IMR-90 (cell line): ENCODE measurements at regions not wholly inside any gene's neighbourhood (a gene's known extent, or its start where the extent isn't known, plus 50 kb on each side); places are given as distances from the start of the nearest gene placed in this dataset.

Experiments
- ATAC-seq: fragments of 200-7000 bp; cut with Tn5 transposase; 2 replicates; pipeline ENCODE4 v1.9.1; 2020; ENCODE audit warnings: low read depth, mild to moderate bottlenecking, moderate library complexity
- BruUV-seq: library from RNA; stranded (reverse); fragments of 400-500 nt; replicated peaks from 2 replicates; lab custom pipeline; 2021; lab: Mats Ljungman, UMichigan
- CTCF ChIA-PET: fragments of 300-600 bp; formaldehyde crosslinking; extraction: SDS; loops from one replicate; lab custom pipeline; 2021; ENCODE audit warnings: antibody characterized with exemption; lab: Yijun Ruan, JAX
- POLR2A ChIA-PET: fragments of 300-600 bp; sonication (Branson Sonifier 250); formaldehyde crosslinking; loops from one replicate; lab custom pipeline; 2022; ENCODE audit warnings: antibody characterized with exemption; ENCODE audit not compliant: unreplicated experiment; lab: Charles Lee
- DNase-seq: peaks from one replicate; pipeline ENCODE4 v3.0.0; 2013
- H2AFZ ChIP-seq: replicated peaks from 2 replicates; pipeline ENCODE3; 2013; ENCODE audit warnings: low read length, mild to moderate bottlenecking; ENCODE audit not compliant: poor library complexity
- H2AK5ac ChIP-seq: 2 replicates; pipeline ENCODE4 v1.6.1; 2013; ENCODE audit warnings: low read depth, low read length, inconsistent platforms
- H2AK9ac ChIP-seq: replicated peaks from 2 replicates; pipeline ENCODE3; 2013; ENCODE audit warnings: mild to moderate bottlenecking, low read depth, low read length, moderate library complexity; ENCODE audit not compliant: poor library complexity
- H2BK120ac ChIP-seq: 2 replicates; pipeline ENCODE4 v1.6.1; 2013; ENCODE audit warnings: low read depth, low read length, inconsistent platforms
- H2BK15ac ChIP-seq: 3 replicates; pipeline ENCODE4 v1.6.1; 2013; ENCODE audit warnings: low read depth, low read length, inconsistent platforms
- H2BK20ac ChIP-seq: 2 replicates; pipeline ENCODE4 v1.6.1; 2013; ENCODE audit warnings: low read depth, mild to moderate bottlenecking, inconsistent platforms, low read length, moderate library complexity
- H2BK5ac ChIP-seq: 2 replicates; pipeline ENCODE4 v1.6.1; 2013; ENCODE audit warnings: mild to moderate bottlenecking, low read depth, low read length, inconsistent platforms; ENCODE audit not compliant: poor library complexity, severe bottlenecking
- H3K14ac ChIP-seq: replicated peaks from 2 replicates; pipeline ENCODE4 v1.6.1; 2013; ENCODE audit warnings: low read depth, low read length, inconsistent platforms
- H3K18ac ChIP-seq: 2 replicates; pipeline ENCODE4 v1.6.1; 2013; ENCODE audit warnings: low read depth, low read length, control low read depth
- H3K23ac ChIP-seq: 2 replicates; pipeline ENCODE4 v1.6.1; 2013; ENCODE audit warnings: low read depth, low read length, inconsistent platforms
- H3K27ac ChIP-seq: 2 replicates; pipeline ENCODE4 v1.5.1; 2013; ENCODE audit warnings: mild to moderate bottlenecking, control low read depth, low read length; ENCODE audit not compliant: insufficient read depth
- H3K27me3 ChIP-seq: 2 replicates; pipeline ENCODE4 v1.6.1; 2013; ENCODE audit warnings: low read length; ENCODE audit not compliant: control insufficient read depth, insufficient read depth
- H3K36me3 ChIP-seq: 2 replicates; pipeline ENCODE4 v1.6.1; 2013; ENCODE audit warnings: low read length, mixed read lengths; ENCODE audit not compliant: control insufficient read depth, insufficient read depth
- H3K4ac ChIP-seq: 2 replicates; pipeline ENCODE4 v1.6.1; 2013; ENCODE audit warnings: low read depth, low read length, inconsistent platforms
- H3K4me1 ChIP-seq: 2 replicates; pipeline ENCODE4 v1.6.1; 2013; ENCODE audit warnings: low read length, mixed read lengths; ENCODE audit not compliant: control insufficient read depth, insufficient read depth
- H3K4me2 ChIP-seq: 2 replicates; pipeline ENCODE4 v1.6.1; 2013; ENCODE audit warnings: low read depth, mild to moderate bottlenecking, control low read depth, low read length, moderate library complexity
- H3K4me3 ChIP-seq: 2 replicates; pipeline ENCODE4 v1.5.1; 2013; ENCODE audit warnings: low read depth, mild to moderate bottlenecking, control low read depth, low read length, moderate library complexity; ENCODE audit not compliant: insufficient read depth
- H3K56ac ChIP-seq: 2 replicates; pipeline ENCODE4 v1.6.1; 2013; ENCODE audit warnings: low read length, inconsistent platforms; ENCODE audit not compliant: insufficient read depth; ENCODE audit errors: extremely low read depth
- H3K79me1 ChIP-seq, 2 experiments: 2 replicates each; pipeline ENCODE4 v1.6.1; 2013; ENCODE audit warnings: low read length in 2 of 2, inconsistent platforms in 1 of 2, low read depth in 1 of 2
- H3K9ac ChIP-seq: 2 replicates; pipeline ENCODE4 v1.6.1; 2013; ENCODE audit warnings: low read depth, low read length, control low read depth
- H3K9me1 ChIP-seq: 2 replicates; pipeline ENCODE4 v1.6.1; 2013; ENCODE audit warnings: low read length, inconsistent platforms; ENCODE audit not compliant: insufficient read depth
- H3K9me3 ChIP-seq: 2 replicates; pipeline ENCODE4 v1.6.1; 2013; ENCODE audit warnings: low read length; ENCODE audit not compliant: control insufficient read depth, insufficient read depth
- H4K20me1 ChIP-seq: 2 replicates; pipeline ENCODE4 v1.6.1; 2013; ENCODE audit warnings: low read length, inconsistent platforms; ENCODE audit not compliant: insufficient read depth
- H4K5ac ChIP-seq: 2 replicates; pipeline ENCODE4 v1.6.1; 2013; ENCODE audit warnings: mild to moderate bottlenecking, low read depth, low read length, control low read depth
- H4K8ac ChIP-seq, 2 experiments: 2 replicates each; pipeline ENCODE4 v1.6.1; 2013; ENCODE audit warnings: low read depth in 2 of 2, low read length in 2 of 2, control low read depth in 1 of 2, inconsistent platforms in 1 of 2
- H4K91ac ChIP-seq: 2 replicates; pipeline ENCODE4 v1.6.1; 2013; ENCODE audit warnings: low read depth, low read length, inconsistent platforms; ENCODE audit not compliant: insufficient read depth
- CHD1 ChIP-seq: IDR thresholded peaks from 2 replicates; pipeline ENCODE4 v1.6.1; 2012; ENCODE audit warnings: low read depth, low read length, improper control_type of control experiment
- CTCF ChIP-seq: conservative IDR thresholded peaks from 2 replicates; pipeline ENCODE4 v1.5.1; 2012; ENCODE audit warnings: mild to moderate bottlenecking, low read depth, low read length, improper control_type of control experiment
- MXI1 ChIP-seq: IDR thresholded peaks from 2 replicates; pipeline ENCODE4 v1.6.1; 2012; ENCODE audit warnings: low read depth, mild to moderate bottlenecking, low read length, moderate library complexity, borderline replicate concordance
- POLR2A ChIP-seq: IDR thresholded peaks from 2 replicates; pipeline ENCODE4 v1.6.1; 2012; ENCODE audit warnings: mild to moderate bottlenecking, low read depth, low read length
- RAD21 ChIP-seq: IDR thresholded peaks from 2 replicates; pipeline ENCODE4 v1.6.1; 2012; ENCODE audit warnings: low read length, improper control_type of control experiment
- RCOR1 ChIP-seq: IDR thresholded peaks from 2 replicates; pipeline ENCODE4 v1.6.1; 2012; ENCODE audit warnings: mild to moderate bottlenecking, low read length, improper control_type of control experiment; ENCODE audit not compliant: insufficient replicate concordance
- RFX5 ChIP-seq: IDR thresholded peaks from 2 replicates; pipeline ENCODE4 v1.8.0; 2012; ENCODE audit warnings: low read depth, mild to moderate bottlenecking, low read length, moderate library complexity
- SMC3 ChIP-seq: fragments of 150-350 bp; IDR thresholded peaks from 2 replicates; pipeline ENCODE4 v1.6.1; 2016; ENCODE audit warnings: low read depth, mild to moderate bottlenecking, antibody characterized with exemption, low read length, moderate library complexity
- USF2 ChIP-seq: fragments of 150-350 bp; IDR thresholded peaks from 2 replicates; pipeline ENCODE4 v1.6.1; 2017; ENCODE audit warnings: mild to moderate bottlenecking, antibody characterized with exemption, low read length, low read depth
- WGBS, 2 experiments: methylation state at CpG; one replicate each; pipeline versions ENCODE4 v1.1.5 to v1.1.7; 2013; ENCODE audit warnings: missing lambda C conversion rate in 2 of 2; ENCODE audit not compliant: insufficient read length in 1 of 2; ENCODE audit errors: extremely low coverage in 2 of 2; 5-methylcytosine and 5-hydroxymethylcytosine counted together
- dilution Hi-C: fragments of 300-500 bp; cut with HindIII; formaldehyde crosslinking; loops from one replicate; pipeline ENCODE4 v1.14.3; 2018; ENCODE audit warnings: low sequenced_read_pairs; ENCODE audit not compliant: unreplicated experiment
- in situ Hi-C: fragments of 300-500 bp; cut with MboI; formaldehyde crosslinking; loops from 3 replicates; pipeline ENCODE4 v1.14.3; 2019; ENCODE audit warnings: low sequenced_read_pairs, inconsistent platforms, mixed read lengths
- intact Hi-C: fragments of 100-400 bp; cut with micrococcal nuclease; formaldehyde crosslinking; loops from 2 replicates; pipeline ENCODE4 v1.10.0; 2022

- Histone ChIP-seq H3K4me2 (no peak overlapping the region), H3K14ac (no peak overlapping the region), H3K27ac (no peak overlapping the region), H4K91ac (no peak overlapping the region), H3K27me3 (no peaks in the 10 kb centered on the region), H3K23ac (no peak overlapping the region), H3K56ac (no peak overlapping the region), H3K18ac (no peak overlapping the region), H3K9ac (no peak overlapping the region), H3K9me1 (no peaks in the 10 kb centered on the region), H3K4ac (no peak overlapping the region), H3K4me1 (no peaks in the 10 kb centered on the region), H2BK20ac (no peak overlapping the region), H2BK120ac (no peak overlapping the region), H3K36me3 (no peaks in the 10 kb centered on the region), H4K5ac (no peak overlapping the region), H3K4me3 (no peak overlapping the region), H2BK5ac (no peak overlapping the region), H2BK15ac (no peak overlapping the region), H4K20me1 (no peaks in the 10 kb centered on the region), H2AFZ (no peak overlapping the region), H4K8ac (no peak overlapping the region), H2AK5ac (no peak overlapping the region), H3K79me1 (no peaks in the 10 kb centered on the region), H2AK9ac (no peak overlapping the region), H3K9me3 (peaks cover 6% of the 10 kb centered on the region; the same call in 1 of the 2 replicates)
- dilution Hi-C loops (no loop called here), intact Hi-C loops (no loop called here), in situ Hi-C loops (no loop called here)
- no CpG with 5 or more reads among the region's 2 CpGs for WGBS, 2 experiments
- DNase-seq, result no peak
- no peak for TF ChIP-seq USF2
- TF ChIP-seq SMC3, result no peak
- TF ChIP-seq RCOR1, result no peak
- no peak for TF ChIP-seq RAD21
- no peak for TF ChIP-seq RFX5
- TF ChIP-seq POLR2A, result no peak
- TF ChIP-seq CHD1, result no peak
- no peak for TF ChIP-seq CTCF
- TF ChIP-seq MXI1, result no peak
- ChIA-PET POLR2A (no interaction called here), CTCF (no interaction called here)
- no TSS peak for BruUV-seq
- no peak for ATAC-seq
These were observed 99.5 kb downstream of the ZNF621 start for GRCh38 chr3:40624189-40624769.
